Astrocyte (in vitro differentiated cells and primary cell): ENCODE measurements at regions not wholly inside any gene's neighbourhood (a gene's known extent, or its start where the extent isn't known, plus 50 kb on each side); places are given as distances from the start of the nearest gene placed in this dataset.

ENCODE experiments used
- DNase-seq: peaks from one replicate; pipeline ENCODE4 v3.0.0-alpha.2; 2010; ENCODE audit warnings: low read depth
- FAIRE-seq: peaks from 2 replicates; lab custom pipeline; 2011; peaks lifted over from hg19 to GRCh38; lab: Jason Lieb, UNC
- H2AFZ ChIP-seq: 2 replicates; pipeline ENCODE4 v1.6.0; 2012; ENCODE audit warnings: low read depth, low read length, inconsistent platforms
- H3K27ac ChIP-seq: 2 replicates; pipeline ENCODE4 v1.5.1; 2011; ENCODE audit warnings: low read depth, low read length, inconsistent platforms
- H3K27me3 ChIP-seq: 2 replicates; pipeline ENCODE4 v1.6.0; 2011; ENCODE audit warnings: low read length, inconsistent platforms; ENCODE audit not compliant: insufficient read depth
- H3K36me3 ChIP-seq: 2 replicates; pipeline ENCODE4 v1.5.1; 2011; ENCODE audit warnings: low read length, inconsistent platforms; ENCODE audit not compliant: insufficient read depth
- H3K4me1 ChIP-seq: 2 replicates; pipeline ENCODE4 v1.5.1; 2011; ENCODE audit warnings: low read length, inconsistent platforms; ENCODE audit not compliant: insufficient read depth
- H3K4me2 ChIP-seq: 2 replicates; pipeline ENCODE4 v1.6.0; 2012; ENCODE audit warnings: low read length, inconsistent platforms
- H3K4me3 ChIP-seq: 2 replicates; pipeline ENCODE4 v1.5.1; 2011; ENCODE audit warnings: low read depth, mild to moderate bottlenecking, low read length, inconsistent platforms; ENCODE audit not compliant: insufficient read depth
- H3K79me2 ChIP-seq: 2 replicates; pipeline ENCODE4 v1.6.0; 2012; ENCODE audit warnings: mild to moderate bottlenecking, low read length, inconsistent platforms; ENCODE audit not compliant: insufficient read depth
- H3K9ac ChIP-seq: 2 replicates; pipeline ENCODE4 v1.6.0; 2012; ENCODE audit warnings: mild to moderate bottlenecking, low read length, inconsistent platforms
- H3K9me3 ChIP-seq: 2 replicates; pipeline ENCODE4 v1.5.1; 2012; ENCODE audit warnings: low read depth, mild to moderate bottlenecking, low read length, inconsistent platforms; ENCODE audit not compliant: insufficient read depth
- H4K20me1 ChIP-seq: 2 replicates; pipeline ENCODE4 v1.6.0; 2012; ENCODE audit warnings: low read length, inconsistent platforms; ENCODE audit not compliant: insufficient read depth
- H3K27ac Mint-ChIP-seq: one replicate; pipeline ENCODE4 v1.8.0; 2021; ENCODE audit warnings: mild to moderate bottlenecking, mixed read lengths; ENCODE audit not compliant: unreplicated experiment
- H3K27me3 Mint-ChIP-seq: one replicate; pipeline ENCODE4 v1.8.0; 2021; ENCODE audit warnings: low read depth, mixed read lengths; ENCODE audit not compliant: unreplicated experiment
- H3K36me3 Mint-ChIP-seq: one replicate; pipeline ENCODE4 v1.8.0; 2021; ENCODE audit warnings: low read depth, mixed read lengths; ENCODE audit not compliant: unreplicated experiment
- H3K4me1 Mint-ChIP-seq: one replicate; pipeline ENCODE4 v1.8.0; 2021; ENCODE audit warnings: low read depth, mixed read lengths; ENCODE audit not compliant: unreplicated experiment
- H3K4me3 Mint-ChIP-seq: one replicate; pipeline ENCODE4 v1.8.0; 2021; ENCODE audit warnings: mild to moderate bottlenecking, moderate library complexity, mixed read lengths; ENCODE audit not compliant: unreplicated experiment
- H3K9me3 Mint-ChIP-seq: one replicate; pipeline ENCODE4 v1.8.0; 2021; ENCODE audit warnings: mild to moderate bottlenecking, mixed read lengths; ENCODE audit not compliant: unreplicated experiment
- EZH2 ChIP-seq: IDR thresholded peaks from 2 replicates; pipeline ENCODE4 v1.6.1; 2012; ENCODE audit warnings: mild to moderate bottlenecking, low read length, inconsistent platforms; ENCODE audit not compliant: insufficient read depth
- TF ChIP-seq, protein P1 (sequence below): IDR thresholded peaks from 2 replicates; pipeline ENCODE4 v1.5.1; 2011; ENCODE audit warnings: low read depth, mild to moderate bottlenecking, inconsistent platforms, low read length, moderate library complexity; ENCODE audit not compliant: insufficient read depth

DNA sequence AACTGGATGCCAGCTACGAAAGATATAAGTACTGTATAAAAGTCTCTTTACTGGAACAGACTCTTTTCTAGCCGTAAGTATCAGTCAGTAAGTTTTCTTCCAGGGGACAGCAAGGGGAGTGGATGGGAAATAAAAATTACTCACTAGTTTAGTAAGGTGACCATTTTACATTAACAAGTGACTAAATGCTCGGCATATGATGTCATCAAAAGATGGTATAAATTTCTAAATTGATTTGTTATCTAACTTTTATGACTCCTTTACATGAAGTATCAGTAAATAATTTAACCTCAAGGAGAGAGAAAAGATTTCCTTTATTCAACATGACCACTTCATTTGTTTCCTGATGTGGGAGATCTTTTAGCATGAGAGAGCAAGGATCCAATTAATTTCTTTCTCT is 859.0 kb upstream of the LRRTM1 start:
- Histone ChIP-seq H3K27me3 (no peaks in the 10 kb centered on the region), H3K4me2 (no peak overlapping the region), H3K36me3 (no peaks in the 10 kb centered on the region), H3K4me3 (no peak overlapping the region), H4K20me1 (no peaks in the 10 kb centered on the region), H3K9ac (no peak overlapping the region), H3K27ac (no peak overlapping the region), H3K4me1 (no peaks in the 10 kb centered on the region), H2AFZ (no peak overlapping the region), H3K79me2 (no peaks in the 10 kb centered on the region), H3K9me3 (peaks cover 2% of the 10 kb centered on the region)
- no peaks in the 10 kb centered on the region for H3K36me3 Mint-ChIP-seq
- FAIRE-seq (no peak), DNase-seq (no peak)
- no peaks in the 10 kb centered on the region for H3K4me1 Mint-ChIP-seq
- no peaks in the 10 kb centered on the region for H3K27me3 Mint-ChIP-seq
- H3K4me3 Mint-ChIP-seq = no peak overlapping the region
- H3K27ac Mint-ChIP-seq = no peak overlapping the region
- no peak for TF ChIP-seq EZH2
- no peaks in the 10 kb centered on the region for H3K9me3 Mint-ChIP-seq

DNA sequence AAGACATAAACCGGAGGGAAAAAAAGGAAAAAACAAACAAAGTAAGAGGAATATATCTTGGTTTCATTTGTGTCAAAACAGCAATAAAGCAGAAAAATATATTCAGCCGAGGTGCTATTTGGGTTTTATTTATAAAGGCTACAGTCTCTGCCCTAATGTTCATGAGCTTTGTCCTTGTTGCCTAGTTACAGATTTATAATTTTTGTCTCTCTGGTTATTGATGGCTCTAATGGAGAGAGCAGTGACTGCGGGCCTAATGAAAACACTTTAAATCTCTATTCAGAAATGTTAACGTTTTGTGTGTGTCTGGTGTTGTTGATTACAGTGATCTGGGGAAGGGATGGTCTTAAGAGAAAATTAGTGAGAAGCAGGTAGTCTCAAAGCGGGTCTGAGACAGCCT is 854.0 kb upstream of the LRRTM1 start:
- Mint-ChIP-seq H3K27ac (no peak overlapping the region), H3K36me3 (no peaks in the 10 kb centered on the region), H3K4me3 (no peak overlapping the region), H3K9me3 (no peaks in the 10 kb centered on the region), H3K4me1 (no peaks in the 10 kb centered on the region), H3K27me3 (peaks cover 2% of the 10 kb centered on the region)
- Histone ChIP-seq H3K4me1 (no peaks in the 10 kb centered on the region), H3K79me2 (no peaks in the 10 kb centered on the region), H3K4me2 (no peak overlapping the region), H3K27me3 (no peaks in the 10 kb centered on the region), H4K20me1 (no peaks in the 10 kb centered on the region), H3K4me3 (no peak overlapping the region), H2AFZ (no peak overlapping the region), H3K9ac (no peak overlapping the region), H3K36me3 (no peaks in the 10 kb centered on the region), H3K27ac (no peak overlapping the region), H3K9me3 (peaks cover 4% of the 10 kb centered on the region)
- FAIRE-seq = no peak
- TF ChIP-seq EZH2 = no peak
- TF ChIP-seq, protein P1, sequence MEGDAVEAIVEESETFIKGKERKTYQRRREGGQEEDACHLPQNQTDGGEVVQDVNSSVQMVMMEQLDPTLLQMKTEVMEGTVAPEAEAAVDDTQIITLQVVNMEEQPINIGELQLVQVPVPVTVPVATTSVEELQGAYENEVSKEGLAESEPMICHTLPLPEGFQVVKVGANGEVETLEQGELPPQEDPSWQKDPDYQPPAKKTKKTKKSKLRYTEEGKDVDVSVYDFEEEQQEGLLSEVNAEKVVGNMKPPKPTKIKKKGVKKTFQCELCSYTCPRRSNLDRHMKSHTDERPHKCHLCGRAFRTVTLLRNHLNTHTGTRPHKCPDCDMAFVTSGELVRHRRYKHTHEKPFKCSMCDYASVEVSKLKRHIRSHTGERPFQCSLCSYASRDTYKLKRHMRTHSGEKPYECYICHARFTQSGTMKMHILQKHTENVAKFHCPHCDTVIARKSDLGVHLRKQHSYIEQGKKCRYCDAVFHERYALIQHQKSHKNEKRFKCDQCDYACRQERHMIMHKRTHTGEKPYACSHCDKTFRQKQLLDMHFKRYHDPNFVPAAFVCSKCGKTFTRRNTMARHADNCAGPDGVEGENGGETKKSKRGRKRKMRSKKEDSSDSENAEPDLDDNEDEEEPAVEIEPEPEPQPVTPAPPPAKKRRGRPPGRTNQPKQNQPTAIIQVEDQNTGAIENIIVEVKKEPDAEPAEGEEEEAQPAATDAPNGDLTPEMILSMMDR = no peak
- DNase-seq = no peak

DNA sequence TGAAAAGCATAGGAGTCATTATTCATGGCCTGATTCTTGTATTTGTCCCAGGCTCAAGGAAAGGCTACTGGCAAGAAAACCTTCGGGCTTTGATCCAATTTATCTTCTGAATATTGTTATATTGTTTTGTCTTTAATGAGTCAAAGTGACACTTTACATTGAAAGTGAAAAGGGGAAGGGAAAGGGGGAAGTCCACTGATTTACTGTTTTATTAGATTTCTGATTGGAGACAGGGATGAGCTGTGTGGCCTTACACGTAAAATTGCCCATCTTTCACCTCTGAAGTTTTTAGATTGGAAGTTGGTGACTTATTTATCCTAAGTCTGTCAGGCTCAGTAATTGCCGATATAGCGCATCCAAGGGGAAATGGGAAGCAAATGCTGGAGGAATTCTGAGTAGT is 843.8 kb upstream of the LRRTM1 start:
- DNase-seq = no peak
- no peak overlapping the region for H2AFZ ChIP-seq
- H3K4me3 ChIP-seq = no peak overlapping the region
- Mint-ChIP-seq H3K9me3 (no peaks in the 10 kb centered on the region), H3K4me3 (no peak overlapping the region), H3K36me3 (no peaks in the 10 kb centered on the region), H3K27ac (no peak overlapping the region), H3K27me3 (no peaks in the 10 kb centered on the region), H3K4me1 (no peaks in the 10 kb centered on the region)
- H3K27ac ChIP-seq = no peak overlapping the region
- H3K9me3 ChIP-seq = peaks cover 6% of the 10 kb centered on the region
- no peaks in the 10 kb centered on the region for H4K20me1 ChIP-seq
- no peak overlapping the region for H3K9ac ChIP-seq
- no peaks in the 10 kb centered on the region for H3K27me3 ChIP-seq
- FAIRE-seq = no peak
- H3K4me1 ChIP-seq = no peaks in the 10 kb centered on the region
- no peaks in the 10 kb centered on the region for H3K36me3 ChIP-seq
- TF ChIP-seq EZH2 = no peak
- TF ChIP-seq, protein P1 = no peak
- H3K79me2 ChIP-seq = no peaks in the 10 kb centered on the region
- H3K4me2 ChIP-seq = no peak overlapping the region
